ENCODE measurements at regions not wholly inside any gene's neighbourhood (a gene's known extent, or its start where the extent isn't known, plus 50 kb on each side); places are given as distances from the start of the nearest gene placed in this dataset.
"Not testable (repeated sequence)": the region's sequence is repeated elsewhere in the genome, so short reads cannot be mapped to it uniquely, and the experiment has no call there.

GRCh38 chr4:162838671-162839070 lies 328.0 kb downstream of the NAF1 start:
- Histone ChIP-seq H3K36me3 (no peaks in the 10 kb centered on the region), H3K27me3 (no peaks in the 10 kb centered on the region), H3K27ac (no peak overlapping the region), H3K4me3 (no peak overlapping the region), H3K9me3 (no peaks in the 10 kb centered on the region), H3K4me1 (ENCODE audit: insufficient read depth) (no peaks in the 10 kb centered on the region)
- intact Hi-C loops (cut with DNase I) = no loop called here
- DNase-seq = no peak
- TF ChIP-seq CTCF (IDR thresholded peaks at IDR 0.05) = no peak
- TF ChIP-seq POLR2A (IDR thresholded peaks at IDR 0.05) = no peak
- 93 to 97% (median 95%) methylated on average over 1 of the region's 1 CpG for WGBS, 3 donors

GRCh38 chr4:162837679-162838078 lies 329.0 kb downstream of the NAF1 start:
- Histone ChIP-seq H3K4me3 (no peak overlapping the region), H3K9me3 (no peaks in the 10 kb centered on the region), H3K4me1 (ENCODE audit: insufficient read depth) (no peaks in the 10 kb centered on the region), H3K27ac (no peak overlapping the region), H3K27me3 (no peaks in the 10 kb centered on the region), H3K36me3 (no peaks in the 10 kb centered on the region)
- TF ChIP-seq CTCF (IDR thresholded peaks at IDR 0.05) (no peak), POLR2A (IDR thresholded peaks at IDR 0.05) (no peak), EP300 (IDR thresholded peaks at IDR 0.05) (no peak)
- intact Hi-C loops (cut with DNase I) = no loop called here
- no peak for DNase-seq
- WGBS, 3 donors = 53 to 68% (median 60%) methylated on average over 1 of the region's 1 CpG

GRCh38 chr4:162837241-162837640 lies 329.4 kb downstream of the NAF1 start:
- H3K4me3 ChIP-seq = no peak overlapping the region
- intact Hi-C loops (cut with DNase I) = no loop called here
- no peaks in the 10 kb centered on the region for H3K36me3 ChIP-seq
- no peaks in the 10 kb centered on the region for H3K27me3 ChIP-seq
- DNase-seq = no peak
- TF ChIP-seq CTCF (IDR thresholded peaks at IDR 0.05) (no peak), POLR2A (IDR thresholded peaks at IDR 0.05) (no peak), EP300 (IDR thresholded peaks at IDR 0.05) (no peak)
- 51 to 70% (median 70%) methylated on average over 1 of the region's 1 CpG for WGBS, 3 donors
- no peaks in the 10 kb centered on the region for H3K9me3 ChIP-seq
- H3K4me1 ChIP-seq (ENCODE audit: insufficient read depth) = no peaks in the 10 kb centered on the region
- no peak overlapping the region for H3K27ac ChIP-seq

- H3K36me3 ChIP-seq = no peaks in the 10 kb centered on the region
- H3K4me3 ChIP-seq = no peak overlapping the region
- no peak overlapping the region for H3K27ac ChIP-seq
- H3K9me3 ChIP-seq = no peaks in the 10 kb centered on the region
- no peak for DNase-seq
- intact Hi-C loops (cut with DNase I) = no loop called here
- no peak for TF ChIP-seq EP300 (IDR thresholded peaks at IDR 0.05)
- no peak for TF ChIP-seq CTCF (IDR thresholded peaks at IDR 0.05)
- TF ChIP-seq POLR2A (IDR thresholded peaks at IDR 0.05) = no peak
- H3K27me3 ChIP-seq = no peaks in the 10 kb centered on the region
- no peaks in the 10 kb centered on the region for H3K4me1 ChIP-seq (ENCODE audit: insufficient read depth)
- WGBS, 3 donors = 43 to 52% (median 50%) methylated on average over 2 of the region's 2 CpGs
Measured at GRCh38 chr4:162836773-162837172, 329.9 kb downstream of the NAF1 start.

GRCh38 chr4:162836258-162836657 lies 330.4 kb downstream of the NAF1 start:
- WGBS, 3 donors = 84 to 88% (median 87%) methylated on average over 6 of the region's 6 CpGs
- H3K4me1 ChIP-seq (ENCODE audit: insufficient read depth); H3K36me3 ChIP-seq; H3K27ac ChIP-seq; H3K27me3 ChIP-seq; H3K4me3 ChIP-seq; DNase-seq; intact Hi-C loops (cut with DNase I); H3K9me3 ChIP-seq: not testable (repeated sequence)
